ENCODE measurements at regions not wholly inside any gene's neighbourhood (a gene's known extent, or its start where the extent isn't known, plus 50 kb on each side); places are given as distances from the start of the nearest gene placed in this dataset.

- no peak for TF ChIP-seq GATA2 (IDR thresholded peaks at IDR 0.05; ENCODE audit: low read depth, low read length)
- TF ChIP-seq GATA3 (IDR thresholded peaks at IDR 0.05; ENCODE audit: low read depth, low read length), result no peak
Measured at GRCh38 chr11:106322106-106322505, 244.6 kb downstream of the AASDHPPT start.
